HG03097 (cell line): ENCODE measurements at regions not wholly inside any gene's neighbourhood (a gene's known extent, or its start where the extent isn't known, plus 50 kb on each side); places are given as distances from the start of the nearest gene placed in this dataset.
"Not testable (repeated sequence)": the region's sequence is repeated elsewhere in the genome, so short reads cannot be mapped to it uniquely, and the experiment has no call there.

Experiments
- ATAC-seq: cut with Tn5 transposase; IDR thresholded peaks from one replicate; pipeline ENCODE4 v1.9.1; 2021; ENCODE audit not compliant: unreplicated experiment, low FRiP score

- no peak for ATAC-seq
Observed at GRCh38 chr18:26654616-26655524, 106.5 kb upstream of the KCTD1 start.

DNA sequence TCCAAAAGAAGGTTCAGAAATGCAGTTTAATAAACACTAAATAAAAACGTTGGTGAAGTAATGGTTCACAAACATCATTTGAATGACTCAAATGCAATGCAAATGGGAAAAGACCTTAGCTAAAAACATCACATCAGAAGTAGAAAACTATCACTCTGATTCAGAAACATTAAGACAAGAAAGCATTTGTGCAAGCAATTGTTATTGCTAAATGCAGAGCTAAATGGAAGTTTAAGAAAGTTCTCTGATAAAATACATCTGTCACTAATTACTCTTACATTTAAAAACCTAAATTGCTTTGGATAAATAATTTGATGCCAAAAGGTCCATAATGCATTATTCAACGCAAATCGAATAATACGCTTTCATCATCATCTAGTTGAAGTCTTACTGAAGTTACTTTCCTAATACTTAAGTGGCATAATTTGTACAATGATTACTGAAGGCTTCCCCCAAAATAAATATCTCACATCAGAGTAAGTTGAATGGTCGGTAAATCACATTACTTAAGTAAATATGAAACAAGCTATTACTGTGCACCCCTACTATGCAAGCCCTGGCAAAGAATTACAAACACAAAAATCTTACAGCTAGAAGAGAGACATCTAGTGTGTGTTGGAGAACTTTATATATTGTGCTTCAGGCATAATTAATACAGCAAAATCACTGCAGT is 105.7 kb upstream of the KCTD1 start:
- ATAC-seq, result no peak

- ATAC-seq, result no peak
Observed at GRCh38 chr18:26652501-26652900, 104.1 kb upstream of the KCTD1 start.

- ATAC-seq, result no peak
Observed at GRCh38 chr18:26650310-26651268, 102.2 kb upstream of the KCTD1 start.

GRCh38 chr18:26649193-26649543 is 100.8 kb upstream of the KCTD1 start:
- no peak for ATAC-seq

- ATAC-seq, result no peak
Observed at GRCh38 chr18:26648509-26649192, 100.3 kb upstream of the KCTD1 start.

GRCh38 chr18:26646901-26647300 is 98.5 kb upstream of the KCTD1 start:
- no peak for ATAC-seq

DNA sequence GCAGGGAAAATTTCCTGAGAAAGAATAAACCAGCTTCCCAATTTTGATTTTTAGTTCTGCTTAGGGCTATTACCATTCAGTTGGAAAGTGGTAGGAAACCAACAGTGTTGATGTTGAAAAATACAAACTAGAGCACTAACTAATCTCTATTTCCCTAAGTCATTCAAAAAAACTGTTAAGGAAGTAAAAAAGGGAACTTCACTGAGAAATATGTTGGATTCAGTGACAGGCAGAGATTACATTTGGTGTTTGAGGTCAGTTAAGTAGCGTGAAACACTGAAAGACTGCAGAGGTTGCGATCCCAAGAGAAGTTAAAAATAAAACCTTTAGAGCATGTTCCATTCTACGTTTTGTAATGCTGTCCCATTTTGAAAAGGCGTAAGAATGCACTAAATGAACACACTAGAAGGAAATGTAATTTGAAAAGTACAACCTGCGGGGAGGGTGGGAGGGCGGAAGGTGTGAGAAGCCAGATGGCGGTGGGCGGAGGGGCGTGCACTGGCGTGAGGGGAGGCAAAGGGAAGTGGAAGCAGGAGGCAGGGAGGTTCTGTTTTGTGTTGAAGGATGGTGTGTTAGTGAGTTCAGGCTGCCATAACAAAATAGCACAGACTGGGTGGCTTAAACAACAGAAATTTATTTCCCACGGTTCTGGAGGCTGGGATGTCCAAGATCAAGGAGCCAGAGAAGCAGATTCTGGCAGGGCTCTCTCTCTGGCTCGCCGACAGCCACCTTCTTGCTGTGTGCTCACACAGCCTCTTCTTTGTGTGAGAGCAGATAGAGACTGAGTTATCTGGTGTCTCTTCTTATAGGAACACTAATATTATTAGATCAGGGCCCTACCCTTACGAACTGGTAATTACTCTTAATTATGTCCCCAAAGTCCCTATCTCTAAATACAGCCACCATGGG is 94.3 kb upstream of the KCTD1 start:
- ATAC-seq, result no peak

DNA sequence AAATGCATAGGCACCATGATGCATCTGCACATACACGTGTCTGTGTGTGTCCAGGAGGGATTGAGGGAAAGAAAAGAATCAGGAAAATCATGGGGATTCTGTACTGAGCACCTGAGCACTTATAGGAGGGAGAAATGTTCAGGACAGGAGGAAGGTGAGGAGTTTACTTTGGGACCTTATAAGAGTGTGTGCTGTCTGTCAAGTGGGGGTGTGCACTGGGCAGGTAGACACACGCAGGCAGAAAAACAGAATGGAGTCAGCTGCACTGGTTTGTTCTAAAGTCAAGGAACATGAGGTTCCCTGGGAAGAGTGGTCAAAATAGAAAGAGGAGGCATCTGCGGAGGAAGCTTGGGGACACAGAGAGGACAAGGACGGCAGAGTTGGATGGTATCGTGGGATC is 92.2 kb upstream of the KCTD1 start:
- no peak for ATAC-seq

DNA sequence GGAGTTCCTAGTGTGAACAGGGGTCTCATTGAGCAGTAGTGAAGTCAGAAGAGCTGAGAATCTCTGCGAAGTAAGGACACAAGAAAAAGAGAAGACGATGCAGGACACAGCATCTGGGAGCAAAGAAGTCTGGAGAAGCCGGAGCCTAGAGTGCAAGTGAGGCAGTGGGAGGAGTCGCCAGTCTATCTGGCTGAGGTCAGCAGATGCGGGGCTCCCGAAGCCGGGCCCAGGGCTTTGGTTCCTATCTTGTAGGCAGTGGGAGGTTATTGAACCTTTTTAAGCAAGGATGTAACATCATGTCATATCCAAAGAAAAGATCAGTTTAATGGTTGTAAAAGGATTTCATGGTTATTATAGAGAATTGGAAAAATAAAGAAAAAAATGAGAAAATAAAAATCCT is 90.8 kb upstream of the KCTD1 start:
- no peak for ATAC-seq

DNA sequence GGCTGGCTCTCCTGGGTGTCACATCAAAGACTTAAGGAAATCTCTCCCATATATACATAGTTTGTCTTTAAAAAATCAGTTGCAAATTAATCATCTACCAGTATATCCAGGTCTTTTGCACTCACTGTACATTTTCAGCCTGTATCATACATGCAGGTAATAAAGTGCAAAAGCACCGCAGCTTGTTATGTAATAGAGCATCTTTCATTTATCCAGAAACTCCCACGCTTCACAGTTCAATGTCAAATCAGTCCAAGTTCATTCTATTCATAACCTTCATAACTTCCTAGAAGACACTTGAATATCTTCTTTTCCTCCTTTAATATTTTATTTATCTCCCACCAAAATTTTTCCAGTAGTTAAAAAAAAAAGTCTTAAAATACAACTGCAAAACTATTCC is 89.6 kb upstream of the KCTD1 start:
- no peak for ATAC-seq

DNA sequence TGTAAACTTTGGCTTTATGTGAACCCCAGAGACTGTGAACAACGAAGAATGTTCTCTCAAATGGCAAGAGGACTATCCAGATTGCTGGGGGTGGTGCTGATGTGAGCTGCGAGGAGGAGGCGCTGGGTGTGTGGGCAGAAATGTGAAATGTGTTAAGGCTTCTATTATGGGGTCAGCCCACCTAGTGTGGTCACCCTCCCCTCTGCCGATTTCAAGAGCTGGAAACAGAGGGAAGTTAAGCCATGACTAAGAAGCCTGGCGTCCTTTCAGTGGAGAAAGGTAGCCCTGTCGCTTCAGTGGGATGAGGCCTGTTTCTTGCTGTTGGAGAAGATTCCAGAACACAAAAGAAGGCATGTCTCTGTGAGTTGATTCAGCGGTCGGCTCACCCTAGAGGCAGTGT is 89.0 kb upstream of the KCTD1 start:
- ATAC-seq, result no peak

DNA sequence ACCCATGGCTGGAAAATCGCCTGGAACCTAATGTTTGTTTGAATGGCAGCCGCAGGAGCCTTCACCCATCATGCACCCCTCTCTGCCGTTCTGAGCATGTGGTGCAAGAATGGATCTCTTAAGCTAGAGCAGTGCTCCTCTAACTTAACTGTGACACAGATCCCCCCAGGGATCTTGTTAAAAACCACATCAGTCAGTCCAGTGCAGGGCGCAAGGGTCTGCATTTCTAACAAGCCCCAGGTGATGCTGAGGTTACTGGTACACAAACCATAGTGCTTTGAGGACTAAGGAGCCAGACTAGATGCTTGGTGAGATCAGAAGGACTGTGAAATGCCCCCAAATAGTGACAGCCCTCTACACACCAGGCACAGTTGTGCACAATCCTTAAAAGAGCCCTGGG is 87.1 kb upstream of the KCTD1 start:
- ATAC-seq, result no peak

DNA sequence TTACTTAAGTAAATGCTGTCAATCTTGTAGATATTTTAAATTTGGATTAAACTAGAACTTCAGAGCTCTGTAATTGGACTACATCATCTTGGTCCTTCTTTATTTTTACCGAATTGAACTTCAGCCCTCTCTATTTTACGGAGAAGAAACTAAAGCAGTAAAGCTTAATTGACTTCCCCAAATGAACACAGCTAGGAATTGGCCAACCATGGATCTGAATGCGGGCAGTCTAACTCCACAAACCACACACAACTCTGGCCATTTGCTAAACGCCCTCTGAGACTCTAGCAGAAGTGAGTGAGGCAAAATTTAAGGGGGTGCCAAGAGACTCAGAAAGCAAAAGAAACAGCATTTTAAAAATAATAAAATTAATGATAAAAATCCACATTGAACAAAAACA is 86.3 kb upstream of the KCTD1 start:
- ATAC-seq, result no peak

DNA sequence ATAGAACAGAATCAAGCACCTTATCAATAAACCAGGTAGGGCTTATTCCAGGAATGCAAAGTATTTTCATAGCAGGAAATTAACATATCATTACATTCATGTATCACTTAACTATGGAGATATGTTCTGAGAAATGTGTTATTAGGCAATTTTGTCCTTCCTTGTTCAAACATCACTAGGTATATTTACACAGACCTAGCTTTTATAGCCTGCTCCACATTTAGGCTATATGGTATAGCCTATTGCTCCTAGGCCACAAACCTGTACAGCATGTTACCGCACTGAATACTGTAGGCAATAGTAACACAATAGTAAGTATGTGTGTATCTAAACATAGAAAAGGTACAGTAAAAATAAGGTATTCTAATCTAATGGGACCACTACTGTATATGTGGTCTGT is 82.8 kb upstream of the KCTD1 start:
- no peak for ATAC-seq

DNA sequence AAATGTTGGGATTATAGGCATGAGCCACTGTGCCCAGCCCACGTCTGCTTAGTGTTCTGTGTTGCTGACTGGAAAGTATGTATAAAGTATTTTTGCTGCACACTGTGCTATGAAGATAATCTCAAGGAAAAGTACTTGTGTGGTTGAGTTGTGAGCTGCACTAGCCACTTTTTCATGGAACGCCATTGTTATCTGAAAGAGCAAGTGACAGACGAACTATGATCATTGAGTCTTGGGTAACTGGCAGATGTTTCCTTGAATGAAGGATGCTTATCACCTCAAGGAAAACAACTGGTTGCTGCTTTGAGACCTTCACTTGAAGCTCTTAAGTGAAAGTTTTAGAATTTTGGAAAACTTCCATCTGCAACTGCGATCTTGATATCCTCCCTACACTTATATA is 82.2 kb upstream of the KCTD1 start:
- no peak for ATAC-seq

- ATAC-seq, result no peak
Observed at GRCh38 chr18:26628017-26628416, 79.7 kb upstream of the KCTD1 start.

DNA sequence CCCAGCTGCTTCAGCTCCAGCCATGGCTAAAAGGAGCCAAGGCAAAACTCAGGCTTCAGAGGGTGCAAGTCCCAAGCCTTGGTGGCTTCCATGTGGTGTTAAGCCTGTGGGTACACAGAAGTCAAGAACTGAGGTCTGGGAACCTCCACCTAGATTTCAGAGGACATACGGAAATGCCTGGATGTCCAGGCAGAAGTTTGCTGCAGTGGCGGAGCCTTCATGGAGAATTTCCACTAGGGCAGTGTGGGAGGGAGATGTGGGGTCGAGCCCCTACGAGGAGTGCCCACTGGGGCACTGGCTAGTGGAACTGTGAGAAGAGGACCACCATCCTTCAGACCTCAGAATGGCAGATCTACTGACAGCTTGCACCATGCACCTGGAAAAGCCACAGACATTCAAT is 76.1 kb upstream of the KCTD1 start:
- ATAC-seq, result no peak

GRCh38 chr18:26623314-26623713 is 75.0 kb upstream of the KCTD1 start:
- ATAC-seq, result not testable (repeated sequence)
